ENCODE measurements at regions not wholly inside any gene's neighbourhood (a gene's known extent, or its start where the extent isn't known, plus 50 kb on each side); places are given as distances from the start of the nearest gene placed in this dataset.

DNA sequence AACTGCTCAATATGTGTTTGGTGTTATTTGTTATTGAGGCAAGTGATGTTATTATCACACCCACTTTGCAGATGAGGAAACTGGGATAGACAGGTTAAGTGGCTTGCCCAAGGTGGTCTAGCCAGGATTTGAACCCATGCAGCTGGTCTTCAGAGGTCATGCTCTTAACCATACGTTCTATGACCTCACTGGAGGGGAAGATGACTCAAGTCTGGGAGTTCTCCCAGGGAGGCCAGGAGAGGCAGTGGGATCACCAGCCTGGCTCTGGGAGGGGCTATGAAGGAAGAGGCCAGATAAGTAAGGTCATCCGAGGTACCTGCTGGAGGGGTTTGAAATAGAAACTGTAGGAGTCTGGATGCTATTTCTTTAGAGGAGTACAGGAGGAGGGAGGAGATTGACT, 95.3 kb downstream of the NAV1 start:
- Histone ChIP-seq H3K27me3 (ENCODE audit: control insufficient read depth, insufficient read depth, low read length) (peaks cover 10% of the 10 kb centered on the region), H3K36me3 (ENCODE audit: control insufficient read depth, insufficient read depth, low read length) (no peaks in the 10 kb centered on the region), H3K4me3 (ENCODE audit: low read depth, low read length) (no peak overlapping the region)
- TF ChIP-seq, protein P1, sequence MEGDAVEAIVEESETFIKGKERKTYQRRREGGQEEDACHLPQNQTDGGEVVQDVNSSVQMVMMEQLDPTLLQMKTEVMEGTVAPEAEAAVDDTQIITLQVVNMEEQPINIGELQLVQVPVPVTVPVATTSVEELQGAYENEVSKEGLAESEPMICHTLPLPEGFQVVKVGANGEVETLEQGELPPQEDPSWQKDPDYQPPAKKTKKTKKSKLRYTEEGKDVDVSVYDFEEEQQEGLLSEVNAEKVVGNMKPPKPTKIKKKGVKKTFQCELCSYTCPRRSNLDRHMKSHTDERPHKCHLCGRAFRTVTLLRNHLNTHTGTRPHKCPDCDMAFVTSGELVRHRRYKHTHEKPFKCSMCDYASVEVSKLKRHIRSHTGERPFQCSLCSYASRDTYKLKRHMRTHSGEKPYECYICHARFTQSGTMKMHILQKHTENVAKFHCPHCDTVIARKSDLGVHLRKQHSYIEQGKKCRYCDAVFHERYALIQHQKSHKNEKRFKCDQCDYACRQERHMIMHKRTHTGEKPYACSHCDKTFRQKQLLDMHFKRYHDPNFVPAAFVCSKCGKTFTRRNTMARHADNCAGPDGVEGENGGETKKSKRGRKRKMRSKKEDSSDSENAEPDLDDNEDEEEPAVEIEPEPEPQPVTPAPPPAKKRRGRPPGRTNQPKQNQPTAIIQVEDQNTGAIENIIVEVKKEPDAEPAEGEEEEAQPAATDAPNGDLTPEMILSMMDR (IDR thresholded peaks at IDR 0.05; ENCODE audit: insufficient read depth, low read length, severe bottlenecking) = no peak
- DNase-seq (ENCODE audit: low read depth) = no peak
- FAIRE-seq = no peak

DNA sequence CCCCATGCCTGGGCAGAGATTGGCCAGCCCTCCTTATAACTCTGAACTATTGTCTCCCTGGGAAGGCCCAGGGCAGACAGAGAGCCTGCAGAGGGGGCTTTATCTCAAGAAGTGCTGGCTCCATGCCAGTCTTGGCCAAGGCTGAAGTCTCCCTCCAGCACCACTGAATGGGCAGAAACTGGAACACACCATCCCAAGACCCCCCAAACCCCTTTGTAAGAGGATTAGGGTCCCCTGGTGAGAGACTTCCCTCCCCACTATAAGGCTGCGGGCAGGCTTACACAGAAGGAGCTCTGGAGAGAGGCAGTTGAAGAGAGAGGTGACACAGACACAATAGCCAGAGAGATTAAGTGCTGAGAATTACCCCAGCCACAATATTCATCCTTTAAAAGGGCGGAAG, 97.2 kb downstream of the NAV1 start:
- Histone ChIP-seq H3K27me3 (ENCODE audit: control insufficient read depth, insufficient read depth, low read length) (peaks cover 10% of the 10 kb centered on the region), H3K4me3 (ENCODE audit: low read depth, low read length) (no peak overlapping the region), H3K36me3 (ENCODE audit: control insufficient read depth, insufficient read depth, low read length) (no peaks in the 10 kb centered on the region)
- TF ChIP-seq, protein P1 (IDR thresholded peaks at IDR 0.05; ENCODE audit: insufficient read depth, low read length, severe bottlenecking) = no peak
- FAIRE-seq (no peak), DNase-seq (ENCODE audit: low read depth) (no peak)

DNA sequence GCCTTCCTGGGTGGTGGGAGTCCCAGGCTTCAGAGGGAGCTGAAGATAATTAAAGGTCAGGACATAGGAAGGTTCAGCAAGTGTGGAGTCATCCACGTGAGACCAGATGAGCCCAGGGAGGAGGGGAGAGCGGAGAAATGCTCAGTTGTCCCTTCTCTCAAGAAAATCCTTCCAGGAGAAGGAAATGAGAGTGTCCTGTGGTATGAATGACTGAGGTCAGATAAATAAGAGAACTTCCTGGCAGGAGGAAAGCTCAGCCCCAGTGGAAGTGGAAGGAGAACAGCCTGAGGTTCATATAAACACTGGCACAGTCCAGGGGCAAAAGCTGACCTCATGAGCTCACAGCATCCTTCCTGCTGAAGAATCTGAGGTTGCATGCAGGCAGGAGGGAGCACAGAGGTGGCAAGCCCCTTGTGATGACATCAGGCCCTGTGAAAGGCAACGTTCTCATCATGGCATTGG, 97.6 kb downstream of the NAV1 start:
- TF ChIP-seq, protein P1 (IDR thresholded peaks at IDR 0.05; ENCODE audit: insufficient read depth, low read length, severe bottlenecking) = no peak
- FAIRE-seq (no peak), DNase-seq (ENCODE audit: low read depth) (no peak)
- Histone ChIP-seq H3K27me3 (ENCODE audit: control insufficient read depth, insufficient read depth, low read length) (peaks cover 10% of the 10 kb centered on the region), H3K36me3 (ENCODE audit: control insufficient read depth, insufficient read depth, low read length) (no peaks in the 10 kb centered on the region), H3K4me3 (ENCODE audit: low read depth, low read length) (no peak overlapping the region)

DNA sequence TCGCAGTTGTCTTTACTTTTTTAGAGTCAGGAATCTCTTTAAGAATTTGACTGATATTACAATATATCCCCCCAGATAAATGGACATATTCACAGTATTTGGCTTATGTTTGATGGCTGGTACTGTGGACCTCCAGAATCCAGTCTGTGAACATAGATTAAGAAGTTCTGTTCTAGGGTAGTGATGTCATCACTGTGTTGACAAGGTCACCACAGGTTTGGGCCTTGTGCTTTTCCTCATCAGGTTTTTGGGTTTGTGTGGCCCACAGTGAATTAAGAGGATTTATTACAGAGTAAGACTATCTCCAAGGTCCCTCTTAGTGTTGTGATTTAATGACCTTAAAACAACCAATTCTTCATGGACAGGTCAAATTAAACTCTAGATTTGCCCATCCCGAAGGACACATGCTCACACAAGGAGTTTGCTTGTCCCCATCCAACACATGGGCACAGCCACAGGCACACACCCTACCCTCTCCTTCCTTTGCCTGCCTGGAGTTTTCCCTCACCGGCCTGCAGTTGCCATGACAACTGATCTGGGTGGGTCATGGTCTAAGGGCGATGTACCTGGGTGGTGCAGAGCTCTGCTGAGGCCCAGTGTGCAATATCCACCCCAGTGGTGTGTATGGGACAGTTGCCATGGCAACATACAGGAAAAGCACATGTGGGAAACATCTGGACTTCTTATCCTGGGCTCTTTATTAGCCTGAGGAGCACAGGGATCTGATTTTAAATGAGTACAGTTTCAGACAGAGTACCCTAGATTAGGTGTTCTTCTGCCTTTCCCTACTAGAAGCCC, 98.6 kb downstream of the NAV1 start:
- no peak for DNase-seq (ENCODE audit: low read depth)
- FAIRE-seq = no peak

DNA sequence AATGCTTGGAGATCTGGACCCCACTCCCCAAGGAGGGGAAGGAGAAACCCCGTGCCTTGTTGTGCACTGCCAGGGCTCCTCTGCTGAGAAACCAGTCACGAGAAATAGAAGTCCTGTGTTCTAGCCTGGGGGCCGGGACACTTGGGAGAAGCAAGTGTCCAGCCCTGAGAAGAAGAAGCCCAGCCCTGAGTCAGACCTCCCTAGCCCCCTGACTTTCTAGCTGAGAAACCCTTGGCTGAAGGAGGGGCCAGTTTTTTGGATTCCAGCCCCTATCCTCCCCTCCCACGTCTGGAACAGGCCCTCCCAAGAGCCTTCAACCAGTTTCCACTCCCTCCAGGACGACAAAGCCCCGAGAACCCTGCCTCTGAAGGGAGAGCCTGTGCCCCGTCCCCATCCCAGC, 100.5 kb downstream of the NAV1 start:
- Histone ChIP-seq H3K36me3 (ENCODE audit: control insufficient read depth, insufficient read depth, low read length) (no peaks in the 10 kb centered on the region), H3K4me3 (ENCODE audit: low read depth, low read length) (no peak overlapping the region), H3K27me3 (ENCODE audit: control insufficient read depth, insufficient read depth, low read length) (peaks cover 2% of the 10 kb centered on the region)
- TF ChIP-seq, protein P1 (IDR thresholded peaks at IDR 0.05; ENCODE audit: insufficient read depth, low read length, severe bottlenecking) = no peak
- FAIRE-seq = no peak
- DNase-seq (ENCODE audit: low read depth) = no peak

More for the DNA sequence above, 98.6 kb downstream of the NAV1 start:
- Histone ChIP-seq H3K4me3 (ENCODE audit: low read depth, low read length) (no peak overlapping the region), H3K36me3 (ENCODE audit: control insufficient read depth, insufficient read depth, low read length) (no peaks in the 10 kb centered on the region), H3K27me3 (ENCODE audit: control insufficient read depth, insufficient read depth, low read length) (peaks cover 8% of the 10 kb centered on the region)
- TF ChIP-seq, protein P1 (IDR thresholded peaks at IDR 0.05; ENCODE audit: insufficient read depth, low read length, severe bottlenecking) = no peak

DNA sequence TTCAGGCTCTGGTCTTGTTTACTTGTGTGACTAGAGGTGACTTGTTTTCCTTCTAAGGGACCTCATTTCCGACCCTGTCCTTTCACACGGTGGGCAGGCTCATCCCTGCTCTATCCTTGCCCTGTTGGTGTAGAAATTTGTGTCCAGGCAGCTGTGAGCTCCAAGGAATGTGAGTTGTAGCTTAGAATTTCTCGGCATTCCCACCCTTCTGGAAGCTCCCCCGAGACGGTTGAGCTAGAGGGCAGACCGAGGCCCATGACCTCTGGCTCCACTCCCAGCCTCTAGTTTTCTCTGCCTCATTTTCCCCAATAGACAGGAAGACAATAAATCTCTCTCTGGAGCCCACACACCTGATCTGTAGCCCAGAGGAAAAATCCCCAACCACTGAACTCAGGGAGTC, 100.9 kb downstream of the NAV1 start:
- Histone ChIP-seq H3K4me3 (ENCODE audit: low read depth, low read length) (no peak overlapping the region), H3K27me3 (ENCODE audit: control insufficient read depth, insufficient read depth, low read length) (peaks cover 2% of the 10 kb centered on the region), H3K36me3 (ENCODE audit: control insufficient read depth, insufficient read depth, low read length) (no peaks in the 10 kb centered on the region)
- FAIRE-seq (no peak), DNase-seq (ENCODE audit: low read depth) (no peak)
- TF ChIP-seq, protein P1 (IDR thresholded peaks at IDR 0.05; ENCODE audit: insufficient read depth, low read length, severe bottlenecking) = no peak
